Prostate gland (tissue), 2 donors: ENCODE measurements at regions not wholly inside any gene's neighbourhood (a gene's known extent, or its start where the extent isn't known, plus 50 kb on each side); places are given as distances from the start of the nearest gene placed in this dataset.

Source experiments
- POLR2A ChIP-seq: fragments of 450-650 bp; IDR thresholded peaks from one replicate; pipeline ENCODE4 v1.6.1; 2016; ENCODE audit warnings: antibody characterized with exemption, mild to moderate bottlenecking
- POLR2AphosphoS5 ChIP-seq: sonication (generic); formaldehyde crosslinking; IDR thresholded peaks from one replicate; pipeline ENCODE4 v1.6.1; 2017; ENCODE audit warnings: antibody characterized with exemption
- TF ChIP-seq, protein P1 (sequence below), 4 experiments: fragments of 200-600 bp in 2 of 4; fragments of 450-650 bp in 2 of 4; sonication (generic) in 2 of 4; IDR thresholded peaks; 1 replicate in 3 of 4; 2 replicates in 1 of 4; pipeline ENCODE4 v1.5.1; 2016 to 2019; ENCODE audit warnings: antibody characterized with exemption in 4 of 4, mild to moderate bottlenecking in 2 of 4, moderate library complexity in 2 of 4

DNA sequence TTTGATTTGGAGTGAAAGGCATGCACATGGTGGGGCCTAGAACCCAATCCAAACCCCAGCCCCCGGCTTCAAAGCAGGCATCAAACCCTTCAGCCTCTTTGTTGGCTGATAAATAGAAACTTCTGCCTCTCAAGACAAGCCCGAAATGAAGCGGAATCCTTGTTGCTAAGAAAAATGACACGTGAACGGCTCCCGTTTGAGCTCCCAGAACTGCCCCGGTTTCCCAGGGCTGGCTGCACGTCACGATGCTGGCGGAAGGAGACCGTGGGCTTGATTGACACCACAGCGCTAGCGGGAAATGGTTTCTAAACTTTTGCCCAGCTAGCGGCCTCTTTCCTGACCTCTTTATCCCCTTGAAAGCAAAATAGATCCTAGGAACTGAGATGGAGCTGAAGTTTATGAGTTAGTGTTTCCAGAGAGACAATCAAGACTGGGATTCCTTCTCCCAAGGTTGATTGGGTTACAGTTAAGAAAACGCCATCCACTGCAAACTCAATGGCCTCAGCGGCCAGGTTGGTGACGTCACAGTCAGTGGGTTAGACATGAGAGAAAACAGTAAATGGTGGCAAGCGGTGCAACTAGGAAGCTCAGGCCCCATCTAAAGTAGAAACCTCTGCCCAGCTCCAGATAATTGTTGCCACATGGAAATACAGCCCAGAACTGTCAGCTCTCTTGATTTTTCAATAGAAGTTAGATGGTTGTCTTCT lies 117.0 kb downstream of the ANKRD60 start:
- TF ChIP-seq, protein P1, sequence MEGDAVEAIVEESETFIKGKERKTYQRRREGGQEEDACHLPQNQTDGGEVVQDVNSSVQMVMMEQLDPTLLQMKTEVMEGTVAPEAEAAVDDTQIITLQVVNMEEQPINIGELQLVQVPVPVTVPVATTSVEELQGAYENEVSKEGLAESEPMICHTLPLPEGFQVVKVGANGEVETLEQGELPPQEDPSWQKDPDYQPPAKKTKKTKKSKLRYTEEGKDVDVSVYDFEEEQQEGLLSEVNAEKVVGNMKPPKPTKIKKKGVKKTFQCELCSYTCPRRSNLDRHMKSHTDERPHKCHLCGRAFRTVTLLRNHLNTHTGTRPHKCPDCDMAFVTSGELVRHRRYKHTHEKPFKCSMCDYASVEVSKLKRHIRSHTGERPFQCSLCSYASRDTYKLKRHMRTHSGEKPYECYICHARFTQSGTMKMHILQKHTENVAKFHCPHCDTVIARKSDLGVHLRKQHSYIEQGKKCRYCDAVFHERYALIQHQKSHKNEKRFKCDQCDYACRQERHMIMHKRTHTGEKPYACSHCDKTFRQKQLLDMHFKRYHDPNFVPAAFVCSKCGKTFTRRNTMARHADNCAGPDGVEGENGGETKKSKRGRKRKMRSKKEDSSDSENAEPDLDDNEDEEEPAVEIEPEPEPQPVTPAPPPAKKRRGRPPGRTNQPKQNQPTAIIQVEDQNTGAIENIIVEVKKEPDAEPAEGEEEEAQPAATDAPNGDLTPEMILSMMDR (IDR thresholded peaks at IDR 0.05) = no peak
- TF ChIP-seq POLR2A (no peak), POLR2AphosphoS5 (no peak)
